ENCODE measurements at regions not wholly inside any gene's neighbourhood (a gene's known extent, or its start where the extent isn't known, plus 50 kb on each side); places are given as distances from the start of the nearest gene placed in this dataset.

DNA sequence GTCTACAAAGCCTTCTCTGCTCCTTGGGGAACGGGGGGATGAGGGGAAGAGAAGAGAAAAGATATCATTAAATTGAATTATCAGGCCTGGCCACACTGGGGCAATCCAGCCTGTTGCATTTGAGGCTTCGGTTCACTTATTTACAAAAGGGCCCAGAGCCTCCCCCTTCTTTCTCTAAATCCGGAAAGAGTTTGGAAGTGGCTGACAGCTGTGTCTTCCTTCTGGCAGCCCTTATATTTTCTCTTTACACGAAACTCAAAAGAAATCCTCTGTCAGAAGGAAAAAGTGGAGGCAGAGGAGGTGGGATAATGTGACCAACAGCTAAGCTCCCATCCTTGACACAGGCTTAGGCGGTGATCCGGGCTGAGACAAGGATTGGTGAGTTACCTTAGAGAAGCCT lies 158.3 kb upstream of the TAPT1 start:
- TF ChIP-seq, protein P1, sequence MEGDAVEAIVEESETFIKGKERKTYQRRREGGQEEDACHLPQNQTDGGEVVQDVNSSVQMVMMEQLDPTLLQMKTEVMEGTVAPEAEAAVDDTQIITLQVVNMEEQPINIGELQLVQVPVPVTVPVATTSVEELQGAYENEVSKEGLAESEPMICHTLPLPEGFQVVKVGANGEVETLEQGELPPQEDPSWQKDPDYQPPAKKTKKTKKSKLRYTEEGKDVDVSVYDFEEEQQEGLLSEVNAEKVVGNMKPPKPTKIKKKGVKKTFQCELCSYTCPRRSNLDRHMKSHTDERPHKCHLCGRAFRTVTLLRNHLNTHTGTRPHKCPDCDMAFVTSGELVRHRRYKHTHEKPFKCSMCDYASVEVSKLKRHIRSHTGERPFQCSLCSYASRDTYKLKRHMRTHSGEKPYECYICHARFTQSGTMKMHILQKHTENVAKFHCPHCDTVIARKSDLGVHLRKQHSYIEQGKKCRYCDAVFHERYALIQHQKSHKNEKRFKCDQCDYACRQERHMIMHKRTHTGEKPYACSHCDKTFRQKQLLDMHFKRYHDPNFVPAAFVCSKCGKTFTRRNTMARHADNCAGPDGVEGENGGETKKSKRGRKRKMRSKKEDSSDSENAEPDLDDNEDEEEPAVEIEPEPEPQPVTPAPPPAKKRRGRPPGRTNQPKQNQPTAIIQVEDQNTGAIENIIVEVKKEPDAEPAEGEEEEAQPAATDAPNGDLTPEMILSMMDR (IDR thresholded peaks at IDR 0.05; ENCODE audit: control extremely low read depth, extremely low read depth, low read depth, missing control alignments): no peak
- POLR2A ChIA-PET: no interaction called here
- CTCF ChIA-PET: no interaction called here
- DNase-seq (ENCODE audit: extremely low spot score): no peak

DNA sequence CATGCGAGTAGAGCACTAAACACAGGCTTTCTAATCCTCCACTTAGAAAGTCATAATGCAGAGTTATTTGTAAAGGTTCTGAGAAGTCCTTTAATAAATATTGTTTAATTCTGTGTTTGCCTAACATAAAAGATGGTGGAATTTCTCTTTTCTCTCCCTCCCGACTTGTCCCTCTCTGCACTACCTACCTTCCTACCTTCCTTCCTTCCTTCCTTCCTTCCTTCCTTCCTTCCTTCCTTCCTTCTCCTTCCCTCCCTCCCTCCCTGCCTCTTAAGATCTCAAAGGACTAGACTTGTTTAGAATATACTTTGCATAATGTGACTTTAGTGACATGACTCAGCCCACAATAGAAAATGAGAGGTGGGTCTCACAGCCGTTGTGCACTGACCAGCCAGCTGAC lies 156.3 kb upstream of the TAPT1 start:
- ChIA-PET POLR2A (no interaction called here), CTCF (no interaction called here)
- DNase-seq (ENCODE audit: extremely low spot score): no peak
- TF ChIP-seq, protein P1 (IDR thresholded peaks at IDR 0.05; ENCODE audit: control extremely low read depth, extremely low read depth, low read depth, missing control alignments): no peak

DNA sequence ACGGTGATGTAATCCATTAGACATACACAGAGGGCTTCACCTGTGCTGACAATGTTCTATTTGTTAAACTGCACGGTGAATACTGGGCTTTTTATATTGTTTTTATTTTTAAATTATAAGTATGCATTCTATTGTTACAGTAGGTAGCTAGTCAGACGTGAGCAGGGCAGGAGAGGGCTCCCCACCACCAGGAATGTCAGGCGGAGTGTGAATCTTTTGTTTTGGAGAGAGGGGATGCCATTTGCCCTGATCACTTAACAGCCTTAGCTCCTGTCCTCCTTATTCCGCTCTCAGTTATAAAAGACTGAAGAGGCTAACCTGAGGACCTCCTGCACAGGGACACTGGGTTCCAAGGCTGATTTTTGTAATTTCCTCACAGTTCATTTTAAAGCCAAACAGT lies 151.6 kb upstream of the TAPT1 start:
- ChIA-PET CTCF (no interaction called here), POLR2A (no interaction called here)
- no peak for DNase-seq (ENCODE audit: extremely low spot score)
- TF ChIP-seq, protein P1 (IDR thresholded peaks at IDR 0.05; ENCODE audit: control extremely low read depth, extremely low read depth, low read depth, missing control alignments): no peak

DNA sequence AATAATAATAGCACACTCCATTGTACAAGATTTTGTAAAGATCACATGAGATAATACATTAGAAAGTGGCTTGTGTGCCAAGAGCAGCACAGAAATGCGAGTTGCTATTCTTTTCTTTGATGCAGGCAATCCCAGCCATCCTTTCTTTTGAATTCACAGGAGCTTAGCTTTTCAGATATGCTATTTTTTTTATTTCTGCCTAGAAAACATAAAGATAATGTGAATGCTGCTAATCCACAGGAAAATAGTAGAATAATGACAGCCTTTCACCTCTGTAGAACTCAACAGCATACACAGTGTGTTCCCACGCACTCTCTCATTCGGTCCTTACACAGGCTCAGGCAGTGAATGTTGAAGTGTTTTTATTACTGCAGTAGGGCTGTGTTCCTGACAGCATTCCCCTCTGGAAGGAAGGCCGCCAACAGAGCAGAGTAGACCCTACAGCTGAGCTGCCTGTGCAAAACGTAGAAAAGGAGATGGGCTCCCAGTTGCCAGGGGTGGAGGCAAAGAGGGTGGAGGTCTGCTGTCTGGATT lies 138.8 kb upstream of the TAPT1 start:
- TF ChIP-seq, protein P1 (IDR thresholded peaks at IDR 0.05; ENCODE audit: control extremely low read depth, extremely low read depth, low read depth, missing control alignments): no peak
- CTCF ChIA-PET: no interaction called here
- POLR2A ChIA-PET: no interaction called here
- DNase-seq (ENCODE audit: extremely low spot score): no peak

DNA sequence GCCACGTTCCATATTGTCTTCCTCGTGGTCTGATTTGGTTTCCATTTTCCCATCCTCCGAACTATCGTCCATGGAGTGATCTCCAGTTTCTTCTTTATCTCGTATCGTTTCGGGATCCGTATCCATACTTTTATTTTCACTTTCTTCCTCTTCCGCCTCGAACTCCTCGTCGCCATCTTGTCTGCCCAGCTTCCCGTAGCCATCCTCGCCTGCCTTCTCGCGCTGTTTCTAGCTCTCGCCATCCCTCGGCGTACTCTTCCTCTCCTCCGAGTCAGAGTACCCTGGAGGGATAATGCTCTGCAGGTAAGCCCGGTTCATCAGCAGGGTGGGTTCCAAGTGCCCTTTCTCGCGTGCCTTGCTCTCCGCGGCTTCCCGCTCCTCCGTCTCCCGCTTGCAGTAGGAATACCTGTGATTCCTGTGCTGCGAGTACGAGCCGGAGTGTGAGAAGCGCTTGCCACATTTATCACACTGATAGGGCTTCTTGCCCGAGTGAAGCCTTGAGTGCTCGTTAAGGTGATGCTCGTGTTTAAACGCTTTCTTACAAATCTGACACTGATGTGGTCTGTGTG lies 134.5 kb upstream of the TAPT1 start:
- TF ChIP-seq, protein P1 (IDR thresholded peaks at IDR 0.05; ENCODE audit: control extremely low read depth, extremely low read depth, low read depth, missing control alignments): no peak
- CTCF ChIA-PET: no interaction called here
- DNase-seq (ENCODE audit: extremely low spot score): no peak
- POLR2A ChIA-PET: no interaction called here

DNA sequence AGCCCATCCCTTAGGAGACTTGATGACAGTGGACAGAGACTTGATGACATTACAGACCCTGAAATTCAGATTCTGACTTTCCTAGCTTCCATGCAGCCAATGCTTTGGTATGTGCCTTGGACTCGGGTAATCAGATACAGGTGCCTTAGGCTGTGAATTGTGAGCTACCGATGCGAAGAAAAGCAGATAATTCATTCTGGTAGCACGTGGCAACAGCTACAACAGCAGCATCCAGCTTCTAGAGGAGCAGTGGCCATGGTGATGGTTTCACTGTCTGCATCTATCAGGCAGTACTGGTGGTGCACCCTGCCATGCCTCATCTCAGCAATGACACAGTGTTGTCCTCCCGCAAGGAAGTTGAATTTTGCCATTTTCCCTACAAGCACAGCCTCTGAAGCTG lies 126.9 kb upstream of the TAPT1 start:
- TF ChIP-seq, protein P1 (IDR thresholded peaks at IDR 0.05; ENCODE audit: control extremely low read depth, extremely low read depth, low read depth, missing control alignments): no peak
- POLR2A ChIA-PET: no interaction called here
- CTCF ChIA-PET: no interaction called here
- DNase-seq (ENCODE audit: extremely low spot score): no peak

DNA sequence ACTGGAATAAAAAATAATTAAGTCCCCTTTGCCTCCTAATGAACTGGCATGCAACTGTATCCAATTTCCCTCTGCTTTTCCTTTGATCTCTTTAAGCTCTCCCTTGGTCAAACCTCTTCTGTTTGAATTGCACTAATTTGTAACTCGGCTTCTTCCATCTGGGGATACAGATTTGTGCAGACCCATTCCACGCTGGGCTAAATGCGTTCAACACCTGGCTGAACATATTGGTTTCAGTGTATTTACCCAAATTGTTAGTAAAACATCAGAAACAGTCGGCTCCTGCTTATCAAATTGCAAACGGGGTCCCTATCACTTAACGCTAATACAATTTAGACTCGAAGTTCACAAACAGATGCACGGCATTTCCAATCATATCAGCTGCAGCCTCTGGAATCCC lies 124.9 kb upstream of the TAPT1 start:
- POLR2A ChIA-PET: no interaction called here
- CTCF ChIA-PET: no interaction called here
- no peak for DNase-seq (ENCODE audit: extremely low spot score)
- TF ChIP-seq, protein P1 (IDR thresholded peaks at IDR 0.05; ENCODE audit: control extremely low read depth, extremely low read depth, low read depth, missing control alignments): no peak

Measured in GM10248 (cell line).